Effector memory CD8-positive, alpha-beta T cell (primary cell): ENCODE measurements at regions not wholly inside any gene's neighbourhood (a gene's known extent, or its start where the extent isn't known, plus 50 kb on each side); places are given as distances from the start of the nearest gene placed in this dataset.
A peak's percentile ranks its signal among the peaks of the same experiment; 100 is the strongest.

Experiments
- ATAC-seq: fragments of 150-1000 bp; cut with Tn5 transposase; replicated peaks from 2 replicates; pipeline ENCODE4 v1.10.0; 2021; ENCODE audit warnings: mild to moderate bottlenecking, moderate library complexity
- DNase-seq, 3 experiments: peaks; one replicate each; pipeline ENCODE4 v3.0.0; 2021
- H3K27ac Mint-ChIP-seq, 2 donors: one replicate each; pipeline ENCODE4 v1.8.0; 2022; ENCODE audit warnings: mild to moderate bottlenecking in 2 of 2, mixed read lengths in 2 of 2, moderate library complexity in 2 of 2
- H3K27me3 Mint-ChIP-seq, 2 donors: one replicate each; pipeline ENCODE4 v1.8.0; 2022; ENCODE audit warnings: mixed read lengths in 2 of 2
- H3K36me3 Mint-ChIP-seq: one replicate; pipeline ENCODE4 v1.8.0; 2022; ENCODE audit warnings: mild to moderate bottlenecking, moderate library complexity, mixed read lengths; ENCODE audit not compliant: insufficient read depth
- H3K4me1 Mint-ChIP-seq, 2 donors: one replicate each; pipeline ENCODE4 v1.8.0; 2022; ENCODE audit warnings: low read depth in 2 of 2, mixed read lengths in 2 of 2
- H3K4me3 Mint-ChIP-seq, 2 donors: one replicate each; pipeline ENCODE4 v1.8.0; 2022; ENCODE audit warnings: mild to moderate bottlenecking in 2 of 2, mixed read lengths in 2 of 2, moderate library complexity in 2 of 2
- H3K9me3 Mint-ChIP-seq, 2 donors: one replicate each; pipeline ENCODE4 v1.8.0; 2022; ENCODE audit warnings: mixed read lengths in 2 of 2

DNA sequence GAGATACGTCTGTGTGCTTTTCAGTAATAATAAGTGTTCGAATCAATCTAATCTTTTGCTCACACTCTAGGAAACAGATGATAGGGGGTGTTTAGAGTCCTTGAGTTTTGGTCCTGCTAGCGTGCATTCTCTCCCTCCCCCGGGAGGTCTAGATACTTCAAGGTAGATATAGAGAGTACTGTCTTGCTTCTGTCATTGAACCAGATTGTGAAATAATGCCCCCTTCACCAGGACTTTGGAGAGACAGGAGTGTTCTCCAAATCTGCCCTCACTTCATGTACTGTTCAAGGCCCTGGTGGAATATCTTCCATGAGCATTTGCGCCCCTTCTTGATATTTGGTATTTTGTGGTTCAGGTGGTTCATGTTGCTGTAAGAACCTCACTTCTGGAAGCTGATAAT is 59.4 kb upstream of the MGAT5 start:
- no peak overlapping the region for H3K4me3 Mint-ChIP-seq
- ATAC-seq: no peak
- no peaks in the 10 kb centered on the region for H3K27me3 Mint-ChIP-seq
- H3K4me1 Mint-ChIP-seq: peaks cover 35 to 59% of the 10 kb centered on the region in 2 donors
- peak overlapping the region in 1 of 2 donors; percentile 44 for H3K27ac Mint-ChIP-seq
- H3K36me3 Mint-ChIP-seq: peaks cover 6% of the 10 kb centered on the region
- peaks cover 2 to 7% of the 10 kb centered on the region in 2 donors for H3K9me3 Mint-ChIP-seq
- DNase-seq: no peak

DNA sequence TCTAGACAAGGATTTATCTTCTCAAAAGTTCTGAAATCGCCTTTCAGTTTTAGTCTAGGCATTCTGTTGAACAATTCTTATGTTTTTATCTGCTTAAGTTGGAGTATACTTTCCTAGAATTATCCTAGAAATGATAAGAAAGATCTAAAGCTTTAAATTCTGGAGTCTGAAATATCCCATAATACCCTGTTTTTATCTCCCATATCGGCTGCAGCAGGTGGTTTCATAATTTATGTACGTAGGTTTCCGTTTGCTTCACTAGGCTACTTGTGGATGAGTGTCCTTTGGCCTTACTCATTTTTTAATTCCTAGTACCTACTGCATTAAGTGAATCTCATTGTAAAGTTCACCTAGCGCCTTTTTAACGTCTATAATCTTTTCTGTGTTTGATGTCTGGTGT is 58.5 kb upstream of the MGAT5 start:
- H3K27me3 Mint-ChIP-seq: no peaks in the 10 kb centered on the region
- peak overlapping the region in 1 of 2 donors; percentile 44 for H3K27ac Mint-ChIP-seq
- H3K4me1 Mint-ChIP-seq: peaks cover 34 to 57% of the 10 kb centered on the region in 2 donors
- H3K36me3 Mint-ChIP-seq: no peaks in the 10 kb centered on the region
- DNase-seq: no peak
- peaks cover 2 to 7% of the 10 kb centered on the region in 2 donors for H3K9me3 Mint-ChIP-seq
- no peak overlapping the region for H3K4me3 Mint-ChIP-seq
- ATAC-seq: no peak

GRCh38 chr2:134197445-134197844 is 56.4 kb upstream of the MGAT5 start:
- peaks cover 35 to 54% of the 10 kb centered on the region in 2 donors for H3K4me1 Mint-ChIP-seq

GRCh38 chr2:134198006-134198634 is 55.8 kb upstream of the MGAT5 start:
- Mint-ChIP-seq H3K36me3 (no peaks in the 10 kb centered on the region), H3K27me3 (no peaks in the 10 kb centered on the region), H3K4me1 (peaks cover 37 to 54% of the 10 kb centered on the region in 2 donors), H3K9me3 (no peaks in the 10 kb centered on the region), H3K4me3 (peak overlapping the region; percentile 48 to 50), H3K27ac (peak overlapping the region; percentile 65 to 74)
- DNase-seq (no peak), ATAC-seq (peak; percentile 48)

More at GRCh38 chr2:134197445-134197844, 56.4 kb upstream of the MGAT5 start:
- no peaks in the 10 kb centered on the region for H3K36me3 Mint-ChIP-seq
- no peak for DNase-seq
- H3K27ac Mint-ChIP-seq: peak overlapping the region; percentile 65 to 74
- H3K27me3 Mint-ChIP-seq: no peaks in the 10 kb centered on the region
- ATAC-seq: no peak
- H3K4me3 Mint-ChIP-seq: peak overlapping the region; percentile 48 to 50
- peaks cover 0 to under 1% of the 10 kb centered on the region in 2 donors for H3K9me3 Mint-ChIP-seq

DNA sequence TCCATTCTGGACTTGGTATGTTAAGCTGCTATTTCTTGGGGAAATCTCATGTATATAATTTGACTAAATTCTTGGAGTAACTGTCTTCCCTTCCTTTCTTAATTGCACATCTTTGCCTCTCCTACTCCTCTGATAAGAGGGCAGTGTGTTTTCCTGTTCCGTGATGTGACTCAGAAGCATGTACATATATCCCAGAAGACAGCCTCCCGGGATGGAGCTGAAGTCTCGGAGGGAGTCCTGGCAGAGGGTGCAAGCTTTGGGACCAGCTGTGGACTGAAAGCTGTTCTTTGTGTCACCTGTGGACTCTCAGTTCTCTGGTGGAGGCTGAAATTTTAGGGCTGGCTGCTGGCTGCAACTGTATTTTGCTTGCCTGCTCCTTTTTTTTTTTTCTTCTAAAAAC is 54.7 kb upstream of the MGAT5 start:
- H3K27ac Mint-ChIP-seq: no peak overlapping the region
- H3K4me3 Mint-ChIP-seq: no peak overlapping the region
- ATAC-seq: no peak
- peaks cover 37 to 49% of the 10 kb centered on the region in 2 donors for H3K4me1 Mint-ChIP-seq
- H3K27me3 Mint-ChIP-seq: no peaks in the 10 kb centered on the region
- no peaks in the 10 kb centered on the region for H3K9me3 Mint-ChIP-seq
- no peak for DNase-seq
- H3K36me3 Mint-ChIP-seq: no peaks in the 10 kb centered on the region

DNA sequence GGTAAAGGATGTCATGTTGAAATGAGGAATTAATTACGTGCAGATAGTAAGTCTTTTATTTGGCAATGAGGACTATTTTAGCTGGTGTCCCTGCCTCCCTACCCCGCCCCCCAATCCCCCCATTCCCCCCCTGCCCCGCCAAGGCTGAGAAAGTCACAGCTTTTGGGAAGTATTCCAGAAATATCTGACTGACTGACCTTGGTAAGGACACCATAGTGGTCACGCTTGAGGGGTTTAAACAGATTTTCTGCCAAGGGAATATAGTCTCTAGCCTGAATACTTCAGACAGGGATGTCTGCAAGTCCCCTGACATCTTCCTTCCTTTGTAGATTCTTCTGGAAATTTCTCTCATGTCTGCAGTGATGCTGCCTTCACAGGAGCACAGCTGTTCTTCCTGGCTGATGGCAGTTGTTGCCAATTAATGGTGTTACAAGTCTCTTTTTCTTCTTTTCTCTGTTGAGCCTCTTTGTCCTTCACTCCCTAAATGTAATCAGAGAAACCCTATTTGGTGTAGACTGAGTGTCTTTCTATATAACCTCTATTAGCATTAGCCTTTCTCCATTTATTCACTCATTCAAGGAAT is 53.7 kb upstream of the MGAT5 start:
- Mint-ChIP-seq H3K27ac (no peak overlapping the region), H3K27me3 (no peaks in the 10 kb centered on the region), H3K9me3 (no peaks in the 10 kb centered on the region), H3K4me3 (no peak overlapping the region), H3K4me1 (peaks cover 32 to 39% of the 10 kb centered on the region in 2 donors), H3K36me3 (no peaks in the 10 kb centered on the region)
- no peak for ATAC-seq
- DNase-seq: no peak

GRCh38 chr2:134201533-134201932 is 52.3 kb upstream of the MGAT5 start:
- Mint-ChIP-seq H3K9me3 (no peaks in the 10 kb centered on the region), H3K27me3 (no peaks in the 10 kb centered on the region), H3K36me3 (no peaks in the 10 kb centered on the region), H3K27ac (peak overlapping the region in 1 of 2 donors; percentile 20), H3K4me1 (peaks cover 29 to 34% of the 10 kb centered on the region in 2 donors), H3K4me3 (no peak overlapping the region)
- ATAC-seq (no peak), DNase-seq (no peak)

DNA sequence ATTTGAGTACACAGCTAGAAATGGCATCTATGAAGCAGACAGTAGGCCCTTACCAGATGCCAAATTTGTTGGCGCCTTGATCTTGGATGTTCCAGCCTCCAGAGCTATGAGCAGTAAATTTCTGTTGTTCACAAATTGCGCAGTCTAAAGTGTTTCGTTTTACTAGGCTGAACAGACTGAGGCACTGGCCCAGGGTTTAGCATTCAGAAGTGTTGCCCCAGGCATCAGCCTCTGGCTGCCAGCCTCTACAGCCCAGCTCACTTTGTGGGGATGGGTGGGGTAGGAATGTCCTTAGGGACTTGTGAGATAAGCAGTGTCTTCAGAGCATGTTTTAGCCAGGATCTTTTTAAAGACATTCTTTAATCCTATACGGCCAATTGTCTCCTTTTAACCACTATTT is 51.5 kb upstream of the MGAT5 start:
- Mint-ChIP-seq H3K9me3 (no peaks in the 10 kb centered on the region), H3K36me3 (no peaks in the 10 kb centered on the region), H3K4me1 (peaks cover 29 to 31% of the 10 kb centered on the region in 2 donors), H3K4me3 (no peak overlapping the region), H3K27ac (no peak overlapping the region), H3K27me3 (no peaks in the 10 kb centered on the region)
- DNase-seq: no peak
- ATAC-seq: no peak

DNA sequence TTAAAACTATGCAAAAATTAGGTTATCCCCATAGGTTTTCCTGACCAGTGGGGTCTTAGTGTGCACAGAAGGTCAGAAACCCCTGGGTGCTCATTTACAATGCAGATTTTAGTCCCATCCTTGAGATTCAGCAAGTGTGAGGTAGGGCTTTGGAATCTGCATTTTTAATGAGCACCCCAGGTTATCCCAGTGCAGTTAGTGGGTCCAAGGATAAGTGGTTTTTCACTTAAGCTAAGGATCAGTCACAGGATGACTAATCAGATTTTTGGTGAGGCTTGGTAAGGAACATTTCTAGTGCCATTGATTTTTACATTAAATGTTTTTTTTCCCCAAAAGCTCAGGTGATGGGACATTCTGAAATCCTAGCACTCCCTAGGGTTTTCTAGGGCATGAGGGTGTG is 50.7 kb upstream of the MGAT5 start:
- H3K27ac Mint-ChIP-seq: no peak overlapping the region
- H3K4me1 Mint-ChIP-seq: peaks cover 23 to 28% of the 10 kb centered on the region in 2 donors
- H3K36me3 Mint-ChIP-seq: no peaks in the 10 kb centered on the region
- no peak for DNase-seq
- H3K27me3 Mint-ChIP-seq: no peaks in the 10 kb centered on the region
- no peaks in the 10 kb centered on the region for H3K9me3 Mint-ChIP-seq
- ATAC-seq: no peak
- H3K4me3 Mint-ChIP-seq: no peak overlapping the region
